ENCODE measurements at regions not wholly inside any gene's neighbourhood (a gene's known extent, or its start where the extent isn't known, plus 50 kb on each side); places are given as distances from the start of the nearest gene placed in this dataset.

DNA sequence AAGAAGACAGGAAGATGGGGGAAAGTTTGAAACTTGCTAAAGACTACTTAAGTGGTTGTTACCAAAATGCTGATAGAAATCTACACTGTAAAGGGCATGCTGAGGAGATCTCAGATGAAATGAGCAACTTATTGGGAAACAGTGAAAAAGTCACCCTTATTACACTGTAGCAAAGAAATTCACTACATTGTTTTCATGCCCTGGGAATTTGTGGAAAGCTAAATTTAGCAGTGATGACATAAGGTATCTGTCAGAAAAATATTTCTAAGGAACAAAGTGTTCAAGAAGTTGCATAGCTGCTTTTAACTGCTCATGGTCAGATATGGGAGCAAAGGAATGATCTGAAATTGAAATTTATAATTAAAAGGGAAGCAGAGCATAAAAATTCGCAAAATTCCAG lies 702.4 kb upstream of the LRRC4C start:
- no peak overlapping the region for H3K27ac ChIP-seq
- H3K36me3 ChIP-seq (ENCODE audit: control insufficient read depth, insufficient read depth, low read length), result no peaks in the 10 kb centered on the region
- no peaks in the 10 kb centered on the region for H3K27me3 ChIP-seq (ENCODE audit: control insufficient read depth, insufficient read depth, low read length)
- H2AFZ ChIP-seq, result no peak overlapping the region
- H3K79me2 ChIP-seq, result no peaks in the 10 kb centered on the region
- H3K4me2 ChIP-seq (ENCODE audit: low read length), result no peak overlapping the region
- H3K9me3 ChIP-seq (ENCODE audit: control insufficient read depth, low read length), result no peaks in the 10 kb centered on the region
- no peak overlapping the region for H3K4me3 ChIP-seq (ENCODE audit: low read depth, low read length)
- TF ChIP-seq, protein P1, sequence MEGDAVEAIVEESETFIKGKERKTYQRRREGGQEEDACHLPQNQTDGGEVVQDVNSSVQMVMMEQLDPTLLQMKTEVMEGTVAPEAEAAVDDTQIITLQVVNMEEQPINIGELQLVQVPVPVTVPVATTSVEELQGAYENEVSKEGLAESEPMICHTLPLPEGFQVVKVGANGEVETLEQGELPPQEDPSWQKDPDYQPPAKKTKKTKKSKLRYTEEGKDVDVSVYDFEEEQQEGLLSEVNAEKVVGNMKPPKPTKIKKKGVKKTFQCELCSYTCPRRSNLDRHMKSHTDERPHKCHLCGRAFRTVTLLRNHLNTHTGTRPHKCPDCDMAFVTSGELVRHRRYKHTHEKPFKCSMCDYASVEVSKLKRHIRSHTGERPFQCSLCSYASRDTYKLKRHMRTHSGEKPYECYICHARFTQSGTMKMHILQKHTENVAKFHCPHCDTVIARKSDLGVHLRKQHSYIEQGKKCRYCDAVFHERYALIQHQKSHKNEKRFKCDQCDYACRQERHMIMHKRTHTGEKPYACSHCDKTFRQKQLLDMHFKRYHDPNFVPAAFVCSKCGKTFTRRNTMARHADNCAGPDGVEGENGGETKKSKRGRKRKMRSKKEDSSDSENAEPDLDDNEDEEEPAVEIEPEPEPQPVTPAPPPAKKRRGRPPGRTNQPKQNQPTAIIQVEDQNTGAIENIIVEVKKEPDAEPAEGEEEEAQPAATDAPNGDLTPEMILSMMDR (IDR thresholded peaks at IDR 0.05), result no peak
- H3K4me1 ChIP-seq, result no peaks in the 10 kb centered on the region
- H3K9ac ChIP-seq, result no peak overlapping the region

- no peaks in the 10 kb centered on the region for H3K79me2 ChIP-seq
- no peak overlapping the region for H3K4me2 ChIP-seq (ENCODE audit: low read length)
- no peak overlapping the region for H3K9ac ChIP-seq
- H3K27me3 ChIP-seq (ENCODE audit: control insufficient read depth, insufficient read depth, low read length), result no peaks in the 10 kb centered on the region
- H3K4me3 ChIP-seq (ENCODE audit: low read depth, low read length), result no peak overlapping the region
- no peak overlapping the region for H3K27ac ChIP-seq
- no peaks in the 10 kb centered on the region for H3K36me3 ChIP-seq (ENCODE audit: control insufficient read depth, insufficient read depth, low read length)
- H3K4me1 ChIP-seq, result no peaks in the 10 kb centered on the region
- TF ChIP-seq, protein P1 (IDR thresholded peaks at IDR 0.05), result no peak
- no peak overlapping the region for H2AFZ ChIP-seq
- no peaks in the 10 kb centered on the region for H3K9me3 ChIP-seq (ENCODE audit: control insufficient read depth, low read length)
These were observed 709.7 kb upstream of the LRRC4C start for GRCh38 chr11:42169191-42169590.

DNA sequence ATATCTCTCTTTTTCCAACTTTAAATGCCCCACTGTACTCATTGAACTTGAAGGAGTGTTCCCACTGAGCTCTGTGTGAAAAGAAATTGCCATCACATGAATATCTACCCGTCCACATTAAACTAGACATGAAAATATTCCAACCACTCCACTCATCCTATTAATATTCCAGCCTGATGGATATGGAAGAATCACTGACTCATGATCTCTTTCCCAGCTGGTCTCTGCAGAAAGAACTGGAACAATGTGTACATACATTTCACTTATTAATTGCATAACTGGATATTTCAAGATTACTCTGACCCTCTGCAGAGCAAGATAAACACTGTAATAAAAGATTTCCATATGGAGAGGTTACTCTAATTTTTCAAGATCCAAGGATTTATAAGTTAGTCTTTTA lies 711.1 kb upstream of the LRRC4C start:
- no peaks in the 10 kb centered on the region for H3K27me3 ChIP-seq (ENCODE audit: control insufficient read depth, insufficient read depth, low read length)
- TF ChIP-seq, protein P1 (IDR thresholded peaks at IDR 0.05), result no peak
- no peak overlapping the region for H3K27ac ChIP-seq
- no peaks in the 10 kb centered on the region for H3K36me3 ChIP-seq (ENCODE audit: control insufficient read depth, insufficient read depth, low read length)
- H3K4me3 ChIP-seq (ENCODE audit: low read depth, low read length), result no peak overlapping the region
- no peak overlapping the region for H3K4me2 ChIP-seq (ENCODE audit: low read length)
- no peak overlapping the region for H2AFZ ChIP-seq
- no peaks in the 10 kb centered on the region for H3K4me1 ChIP-seq
- no peak overlapping the region for H3K9ac ChIP-seq
- no peaks in the 10 kb centered on the region for H3K79me2 ChIP-seq
- H3K9me3 ChIP-seq (ENCODE audit: control insufficient read depth, low read length), result no peaks in the 10 kb centered on the region

GRCh38 chr11:42171046-42171445 lies 711.6 kb upstream of the LRRC4C start:
- no peaks in the 10 kb centered on the region for H3K79me2 ChIP-seq
- no peak overlapping the region for H3K9ac ChIP-seq
- no peak overlapping the region for H2AFZ ChIP-seq
- no peaks in the 10 kb centered on the region for H3K36me3 ChIP-seq (ENCODE audit: control insufficient read depth, insufficient read depth, low read length)
- H3K9me3 ChIP-seq (ENCODE audit: control insufficient read depth, low read length), result no peaks in the 10 kb centered on the region
- TF ChIP-seq, protein P1 (IDR thresholded peaks at IDR 0.05), result no peak
- no peaks in the 10 kb centered on the region for H3K4me1 ChIP-seq
- no peak overlapping the region for H3K4me3 ChIP-seq (ENCODE audit: low read depth, low read length)
- H3K27me3 ChIP-seq (ENCODE audit: control insufficient read depth, insufficient read depth, low read length), result no peaks in the 10 kb centered on the region
- no peak overlapping the region for H3K4me2 ChIP-seq (ENCODE audit: low read length)
- H3K27ac ChIP-seq, result no peak overlapping the region

DNA sequence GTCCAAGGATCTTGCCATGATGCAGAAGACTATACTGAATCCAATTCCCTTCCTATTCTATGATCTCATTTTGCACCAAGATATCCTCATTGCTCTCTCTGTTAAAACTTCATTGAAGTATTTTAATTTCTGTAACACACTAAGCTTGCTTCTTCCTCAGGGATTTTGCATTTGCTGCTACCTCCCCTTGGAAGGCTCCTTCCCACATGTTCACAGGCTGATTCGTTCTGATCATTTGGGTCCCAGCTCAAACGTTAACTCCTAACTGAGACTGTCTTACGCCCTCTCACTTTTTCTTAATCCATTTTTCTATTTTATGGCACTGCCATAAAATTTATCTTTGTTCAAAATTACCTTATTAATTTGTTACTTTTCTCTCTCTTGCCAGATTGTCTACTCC lies 713.0 kb upstream of the LRRC4C start:
- no peak overlapping the region for H3K4me3 ChIP-seq (ENCODE audit: low read depth, low read length)
- no peak overlapping the region for H3K9ac ChIP-seq
- no peaks in the 10 kb centered on the region for H3K79me2 ChIP-seq
- no peak overlapping the region for H2AFZ ChIP-seq
- H3K36me3 ChIP-seq (ENCODE audit: control insufficient read depth, insufficient read depth, low read length), result no peaks in the 10 kb centered on the region
- no peaks in the 10 kb centered on the region for H3K27me3 ChIP-seq (ENCODE audit: control insufficient read depth, insufficient read depth, low read length)
- no peak overlapping the region for H3K27ac ChIP-seq
- TF ChIP-seq, protein P1 (IDR thresholded peaks at IDR 0.05), result no peak
- H3K4me1 ChIP-seq, result no peaks in the 10 kb centered on the region
- no peak overlapping the region for H3K4me2 ChIP-seq (ENCODE audit: low read length)
- H3K9me3 ChIP-seq (ENCODE audit: control insufficient read depth, low read length), result no peaks in the 10 kb centered on the region

Measured in parathyroid adenoma (tissue), 2 donors.